Limb (tissue), 2 donors: ENCODE measurements at regions not wholly inside any gene's neighbourhood (a gene's known extent, or its start where the extent isn't known, plus 50 kb on each side); places are given as distances from the start of the nearest gene placed in this dataset.
A peak's percentile ranks its signal among the peaks of the same experiment; 100 is the strongest.
"Not testable (repeated sequence)": the region's sequence is repeated elsewhere in the genome, so short reads cannot be mapped to it uniquely, and the experiment has no call there.

Source experiments
- DNase-seq, 2 donors: peaks; one replicate each; pipeline ENCODE4 v3.0.0-alpha.2; 2016; ENCODE audit errors: extremely low spot score in 2 of 2

GRCh38 chr2:56021136-56021474, 97.5 kb upstream of the EFEMP1 start:
- no peak for DNase-seq

DNA sequence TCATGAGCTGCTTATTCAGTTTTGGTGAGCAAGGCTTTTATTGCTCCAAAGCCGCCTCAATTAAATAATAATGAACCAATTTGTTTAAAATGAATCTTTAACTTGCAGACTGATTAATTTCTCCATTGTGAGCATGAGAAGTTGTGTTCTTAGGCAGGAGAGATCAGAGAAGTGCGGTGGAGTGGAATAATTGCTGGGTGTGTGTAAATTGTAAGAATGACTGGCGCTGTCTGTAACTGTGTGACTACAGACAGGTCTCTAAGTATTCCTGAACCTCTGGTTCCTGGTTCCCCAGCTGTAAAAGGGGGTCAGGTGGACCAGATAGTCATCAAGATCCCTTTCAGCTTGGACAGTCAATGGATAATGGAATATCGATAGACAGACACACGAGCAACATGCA, 98.0 kb upstream of the EFEMP1 start:
- DNase-seq: no peak

DNA sequence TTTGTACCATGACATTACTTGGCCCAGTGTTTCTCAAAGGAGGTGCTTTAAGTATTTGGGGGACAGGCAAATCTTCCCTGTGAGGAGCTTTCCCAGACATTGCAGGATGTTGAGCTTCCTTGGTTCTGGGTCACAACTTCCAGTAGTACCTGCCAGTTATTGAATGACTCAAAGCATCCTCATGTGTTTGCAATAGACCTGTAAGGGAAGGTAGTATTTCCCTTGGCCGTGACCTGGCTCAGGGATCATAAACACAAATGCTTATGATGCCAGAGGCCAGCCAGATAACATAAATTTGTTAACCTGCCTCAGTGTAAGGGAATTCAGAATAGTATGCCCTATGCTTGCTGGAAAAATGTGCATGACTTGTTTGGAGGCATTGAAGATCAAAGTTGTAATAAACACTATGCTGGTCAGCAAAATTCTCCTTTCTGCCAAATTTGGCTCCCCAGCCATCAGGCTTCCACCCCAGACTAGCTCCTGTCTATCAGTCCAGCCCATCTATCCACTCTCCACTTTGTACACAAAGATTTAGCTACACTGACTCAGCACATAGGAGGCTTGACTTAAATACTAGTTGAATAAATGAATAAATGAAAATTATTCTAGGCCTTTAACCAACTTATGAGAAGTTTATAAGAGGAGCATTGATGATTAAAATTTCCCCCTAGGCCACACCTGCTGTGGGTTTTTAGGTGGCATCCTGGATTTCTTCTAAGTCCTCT, 102.0 kb upstream of the EFEMP1 start:
- DNase-seq: no peak

DNA sequence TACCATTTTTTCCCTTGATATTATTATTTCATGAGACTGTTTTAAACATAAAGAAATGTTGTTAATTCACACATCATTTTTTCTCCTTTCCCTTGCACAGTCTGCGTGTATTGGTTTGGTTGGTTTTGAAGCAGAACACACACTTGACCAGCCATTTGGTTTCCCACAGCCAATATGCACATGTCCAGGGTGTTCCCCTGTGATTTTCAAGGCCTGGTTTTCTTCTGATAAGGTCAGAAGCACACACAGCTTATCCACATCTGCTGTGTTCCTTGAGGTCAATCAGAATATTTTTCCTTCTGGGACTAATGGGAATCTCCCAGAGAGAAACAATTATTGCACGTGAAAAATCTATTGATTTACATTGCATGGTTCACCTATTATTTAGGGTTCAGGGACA, 103.2 kb upstream of the EFEMP1 start:
- DNase-seq: no peak

DNA sequence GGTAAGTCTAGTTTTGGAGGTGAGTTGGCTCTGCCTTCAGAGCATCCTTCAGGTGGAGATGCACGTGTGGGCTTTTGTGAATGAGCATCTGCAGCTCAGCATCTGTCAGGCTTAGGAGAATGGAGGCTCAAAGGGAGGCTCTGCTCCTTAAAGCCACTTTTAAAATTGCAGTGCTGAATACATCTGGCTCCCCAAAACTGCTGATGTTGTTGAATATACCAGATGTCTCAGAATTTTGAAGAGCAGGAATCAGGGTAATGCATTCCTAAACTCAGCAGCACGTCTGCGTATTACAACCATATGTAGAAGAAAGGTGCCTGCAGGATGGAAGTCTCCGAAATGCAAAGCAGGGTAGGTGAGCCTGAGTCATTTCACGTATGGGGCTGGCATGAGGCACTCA, 106.5 kb upstream of the EFEMP1 start:
- no peak for DNase-seq

- DNase-seq: no peak
Measured at GRCh38 chr2:56030901-56031300, 107.3 kb upstream of the EFEMP1 start.

- DNase-seq: no peak
Measured at GRCh38 chr2:56034258-56034657, 110.7 kb upstream of the EFEMP1 start.

DNA sequence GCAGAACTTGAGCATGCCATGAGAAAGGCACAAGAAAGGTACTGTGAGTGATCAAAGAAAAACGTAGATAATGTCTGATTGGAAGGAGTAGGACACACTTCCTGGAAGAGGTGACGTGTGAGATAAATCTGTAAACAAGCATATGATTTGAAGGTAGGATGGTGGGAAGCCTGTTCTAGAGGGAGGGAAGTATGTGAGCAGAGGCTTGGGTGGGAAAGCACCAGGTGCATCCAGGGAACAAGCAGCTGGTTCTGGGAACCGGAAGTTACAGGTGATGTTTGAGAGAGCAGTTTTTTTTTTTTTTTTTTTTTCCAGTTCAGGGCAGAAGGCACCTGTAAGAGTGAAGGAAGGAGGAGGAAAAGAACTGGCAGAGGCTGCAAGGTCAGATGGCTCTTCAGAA, 116.6 kb upstream of the EFEMP1 start:
- DNase-seq: no peak

GRCh38 chr2:56040834-56041233, 117.3 kb upstream of the EFEMP1 start:
- DNase-seq: no peak

DNA sequence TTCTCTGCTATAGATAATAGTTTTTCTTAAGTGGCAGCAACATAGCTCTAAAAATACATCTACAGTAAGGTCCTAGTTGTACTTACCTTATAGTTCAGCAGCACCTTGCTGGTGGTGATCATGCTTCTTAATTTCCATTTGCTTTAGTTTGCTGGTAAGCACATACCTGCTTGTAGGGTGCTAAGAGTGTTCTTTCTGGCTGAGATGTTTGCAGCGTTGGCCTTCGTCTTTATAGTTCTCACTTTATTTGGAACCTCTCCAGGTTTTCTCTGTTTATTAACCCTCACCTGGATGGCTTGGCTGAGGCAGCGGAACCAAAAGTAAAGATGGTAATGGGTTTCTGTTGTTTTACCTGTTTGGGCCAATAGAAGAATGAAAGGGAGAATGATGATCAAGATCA, 123.6 kb upstream of the EFEMP1 start:
- no peak for DNase-seq

- no peak for DNase-seq
Measured at GRCh38 chr2:56049233-56049845, 125.8 kb upstream of the EFEMP1 start.

DNA sequence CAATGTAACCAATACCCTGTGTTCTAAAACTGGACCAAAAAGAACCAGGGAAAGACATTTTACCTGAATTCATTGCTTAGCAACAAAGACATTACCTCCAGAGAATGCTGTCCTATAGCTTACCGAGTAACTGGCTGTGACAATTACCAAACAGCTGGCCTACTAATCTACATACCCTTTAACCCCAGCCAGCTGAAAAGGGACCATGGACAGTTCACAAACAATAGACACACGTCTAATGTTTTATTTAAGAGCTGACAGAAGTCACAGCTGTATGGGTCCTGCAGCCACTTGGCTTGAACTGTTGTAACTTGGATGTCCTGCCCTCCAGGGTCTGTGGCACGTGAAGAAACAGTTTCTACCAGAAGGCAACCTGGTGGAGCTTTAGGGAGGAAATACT, 130.1 kb upstream of the EFEMP1 start:
- DNase-seq: no peak

- no peak for DNase-seq
Measured at GRCh38 chr2:56055405-56055804, 128.4 kb upstream of the CCDC85A start.

DNA sequence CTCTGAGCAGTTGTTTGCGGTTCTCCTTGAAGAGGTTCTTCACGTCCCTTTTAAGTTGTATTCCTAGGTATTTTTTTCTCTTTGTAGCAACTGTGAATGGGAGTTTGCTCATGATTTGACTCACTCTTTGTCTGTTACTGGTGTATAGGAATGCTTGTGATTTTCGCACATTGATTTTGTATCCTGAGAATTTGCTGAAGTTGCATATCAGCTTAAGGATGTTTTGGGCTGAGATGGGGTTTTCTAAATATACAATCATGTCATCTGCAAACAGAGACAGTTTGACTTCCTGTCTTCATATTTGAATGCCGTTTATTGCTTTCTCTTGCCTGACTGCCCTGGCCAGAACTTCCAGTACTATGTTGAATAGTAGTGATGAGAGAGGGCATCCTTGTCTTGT, 122.5 kb upstream of the CCDC85A start:
- not testable (repeated sequence) for DNase-seq

GRCh38 chr2:56068746-56069145, 115.0 kb upstream of the CCDC85A start:
- no peak for DNase-seq

DNA sequence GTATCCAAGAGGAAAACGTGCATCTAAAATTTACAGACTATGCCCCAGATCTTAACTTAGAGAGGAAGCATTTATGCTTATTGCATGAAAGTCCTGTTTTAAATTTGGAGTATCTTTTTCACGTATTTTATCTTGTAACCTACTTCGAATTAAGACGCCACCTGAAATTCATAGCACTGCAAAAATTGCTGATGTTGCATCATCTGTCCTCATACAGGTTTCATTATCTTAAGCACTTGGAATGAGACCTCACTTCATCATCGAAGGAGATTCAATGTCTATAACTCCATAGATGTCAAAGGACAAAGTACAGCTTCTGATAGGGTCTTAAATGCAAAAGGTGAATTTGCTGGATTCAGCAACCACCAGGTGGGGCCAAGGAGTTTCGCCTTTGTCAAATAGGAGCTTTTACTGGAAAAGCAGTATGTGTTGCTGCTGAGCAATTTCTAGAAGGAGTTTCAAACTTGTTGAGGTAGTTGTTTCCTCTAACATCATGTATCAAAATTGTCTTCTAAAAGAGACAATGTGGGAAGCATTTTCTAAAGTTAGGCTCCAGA, 106.4 kb upstream of the CCDC85A start:
- DNase-seq: peak in 1 of 2 donors; percentile 44

DNA sequence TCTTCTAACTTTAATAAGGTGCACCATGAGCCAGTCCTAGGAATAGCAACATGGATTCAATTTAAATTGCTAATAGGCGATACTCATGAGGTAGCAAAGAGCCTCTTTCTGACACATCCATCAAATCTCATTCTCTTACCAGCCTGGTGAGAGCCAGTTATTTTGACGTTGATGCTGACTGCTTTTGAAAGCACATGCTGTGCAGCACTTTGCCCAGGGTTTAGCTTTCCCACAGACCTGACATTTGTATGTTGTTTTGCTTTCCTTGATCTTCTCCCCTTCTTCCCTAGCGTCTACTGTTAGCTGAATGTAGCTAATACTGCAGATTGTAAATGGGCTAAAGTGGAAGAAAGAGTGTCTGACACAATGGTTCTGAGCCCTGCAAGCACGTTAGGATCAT, 101.1 kb upstream of the CCDC85A start:
- DNase-seq: no peak

DNA sequence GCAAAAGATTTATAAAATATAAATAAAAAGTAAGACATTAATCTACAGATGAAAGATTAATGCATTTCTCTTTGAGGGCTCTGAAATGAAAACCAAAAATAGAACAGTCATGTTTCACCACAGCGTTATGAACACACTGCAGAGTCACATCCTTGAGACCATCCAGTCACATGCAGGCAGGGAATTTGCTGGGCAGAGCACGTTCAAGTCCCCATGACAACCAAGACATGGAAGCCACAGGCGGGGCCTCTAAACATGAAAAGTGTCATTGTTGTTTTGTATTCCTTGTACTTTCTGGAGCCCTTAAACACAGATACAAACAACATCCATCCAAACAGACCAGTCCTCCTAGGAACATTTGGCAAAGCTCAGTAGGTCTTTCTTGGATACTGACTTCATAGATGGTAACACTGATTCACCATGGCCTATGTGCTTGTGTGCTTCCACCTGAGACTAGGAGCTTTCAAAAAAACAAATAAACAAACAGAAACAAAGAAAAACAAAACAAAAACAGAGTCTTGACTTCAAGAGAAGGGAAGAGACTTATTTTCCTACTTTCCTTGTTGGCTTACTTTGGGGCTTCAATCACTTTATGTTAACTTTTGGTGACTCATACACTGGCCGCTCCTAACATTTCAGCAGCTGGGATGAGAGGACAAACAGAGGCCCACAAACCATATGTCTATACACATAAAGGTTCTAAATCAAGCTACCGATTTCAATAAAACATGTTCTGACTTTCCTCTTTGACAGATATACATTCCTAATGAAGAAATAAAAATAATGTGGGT, 99.5 kb upstream of the CCDC85A start:
- DNase-seq: no peak

DNA sequence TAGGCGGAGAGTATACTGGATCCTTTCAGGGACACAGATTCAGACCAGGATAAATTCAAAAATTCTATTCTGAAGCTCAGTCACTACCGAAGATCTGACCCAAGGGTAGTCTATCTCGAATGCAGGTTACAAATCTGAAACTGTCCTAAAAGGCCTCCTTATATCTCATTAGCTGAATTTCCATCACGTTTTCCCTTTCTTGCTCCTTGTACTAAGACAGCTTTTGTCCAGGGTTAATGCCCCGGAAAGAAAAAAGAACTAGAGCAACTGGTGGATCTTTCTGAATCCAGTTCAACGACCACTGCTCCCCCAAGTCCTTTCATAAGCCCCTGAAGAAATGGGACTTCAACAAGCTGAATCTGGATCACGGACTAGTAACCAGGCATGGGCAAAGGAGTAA, 97.5 kb upstream of the CCDC85A start:
- DNase-seq: no peak

- DNase-seq: no peak
Measured at GRCh38 chr2:56088411-56088810, 95.4 kb upstream of the CCDC85A start.

DNA sequence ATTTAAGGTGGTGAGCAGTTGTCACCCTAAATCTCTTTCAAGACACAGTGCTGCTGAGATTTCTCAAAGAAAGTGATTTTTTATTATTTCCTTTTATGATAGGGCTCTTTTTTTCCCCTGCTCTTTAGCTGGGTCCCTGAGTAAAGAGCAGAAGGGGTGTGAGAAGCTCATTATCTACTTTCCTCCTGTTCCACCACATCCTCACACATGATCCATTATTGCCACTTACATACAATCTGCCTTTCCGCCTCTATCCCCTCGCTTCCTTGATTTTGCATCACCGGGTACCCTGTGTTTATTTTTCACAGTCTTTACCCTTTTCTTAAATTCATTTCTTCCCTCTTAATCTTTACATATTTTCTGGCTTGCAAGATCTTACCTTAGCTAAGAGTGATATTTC, 93.9 kb upstream of the CCDC85A start:
- no peak for DNase-seq

GRCh38 chr2:56099963-56100362, 83.8 kb upstream of the CCDC85A start:
- DNase-seq: no peak
